ENCODE measurements at regions not wholly inside any gene's neighbourhood (a gene's known extent, or its start where the extent isn't known, plus 50 kb on each side); places are given as distances from the start of the nearest gene placed in this dataset.

DNA sequence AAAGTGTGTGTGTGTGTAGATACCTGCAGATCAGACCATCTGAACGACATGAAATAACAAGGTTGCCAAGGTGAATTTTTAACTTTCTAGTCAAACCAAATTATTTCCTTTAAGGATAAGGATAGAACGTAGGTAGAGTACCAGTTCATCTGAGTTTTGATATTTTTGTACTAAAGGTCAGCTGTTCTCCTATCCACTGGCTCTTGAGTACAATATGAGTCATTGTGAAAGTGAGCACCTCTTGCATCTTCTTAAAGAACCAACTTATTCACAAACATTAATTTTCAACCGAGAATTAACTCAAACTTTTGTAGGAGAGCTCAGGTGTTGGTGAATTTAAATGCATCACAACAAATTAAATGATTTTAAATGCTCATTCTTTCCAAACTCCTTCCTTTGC is 71.5 kb downstream of the IFI44 start:
- H2AFZ ChIP-seq (ENCODE audit: low read length), result no peak overlapping the region
- H3K9ac ChIP-seq (ENCODE audit: low read length), result no peak overlapping the region
- H3K9me3 ChIP-seq (ENCODE audit: low read length), result no peaks in the 10 kb centered on the region
- no peak overlapping the region for H3K4me2 ChIP-seq (ENCODE audit: low read length)
- no peaks in the 10 kb centered on the region for H3F3A ChIP-seq (ENCODE audit: insufficient read depth, low read length)
- H3K4me3 ChIP-seq (ENCODE audit: low read depth, low read length, poor library complexity, severe bottlenecking), result no peak overlapping the region
- no peaks in the 10 kb centered on the region for H4K20me1 ChIP-seq (ENCODE audit: insufficient read depth, low read length)
- no peak overlapping the region for H3K27ac ChIP-seq (ENCODE audit: low read depth, low read length, poor library complexity, severe bottlenecking)
- no peaks in the 10 kb centered on the region for H3K4me1 ChIP-seq (ENCODE audit: insufficient read depth, low read length, severe bottlenecking)
- H3K27me3 ChIP-seq (ENCODE audit: insufficient read depth, low read length), result no peaks in the 10 kb centered on the region
- no peaks in the 10 kb centered on the region for H3K9me2 ChIP-seq (ENCODE audit: low read depth, low read length)
- H3K79me2 ChIP-seq (ENCODE audit: insufficient read depth, low read length), result no peaks in the 10 kb centered on the region
- no peaks in the 10 kb centered on the region for H3K36me3 ChIP-seq (ENCODE audit: insufficient read depth, low read length)
- no peak for TF ChIP-seq EZH2 (IDR thresholded peaks at IDR 0.05; ENCODE audit: borderline replicate concordance, low read length)
- no peak for TF ChIP-seq CTCF (IDR thresholded peaks at IDR 0.05; ENCODE audit: low read length)

GRCh38 chr1:78722105-78722504 is 72.5 kb downstream of the IFI44 start:
- no peaks in the 10 kb centered on the region for H4K20me1 ChIP-seq (ENCODE audit: insufficient read depth, low read length)
- no peak overlapping the region for H3K4me2 ChIP-seq (ENCODE audit: low read length)
- H3K79me2 ChIP-seq (ENCODE audit: insufficient read depth, low read length), result no peaks in the 10 kb centered on the region
- no peaks in the 10 kb centered on the region for H3K4me1 ChIP-seq (ENCODE audit: insufficient read depth, low read length, severe bottlenecking)
- no peak for TF ChIP-seq CTCF (IDR thresholded peaks at IDR 0.05; ENCODE audit: low read length)
- no peak for TF ChIP-seq EZH2 (IDR thresholded peaks at IDR 0.05; ENCODE audit: borderline replicate concordance, low read length)
- H3K9ac ChIP-seq (ENCODE audit: low read length), result no peak overlapping the region
- no peak overlapping the region for H3K27ac ChIP-seq (ENCODE audit: low read depth, low read length, poor library complexity, severe bottlenecking)
- no peaks in the 10 kb centered on the region for H3K27me3 ChIP-seq (ENCODE audit: insufficient read depth, low read length)
- no peak overlapping the region for H2AFZ ChIP-seq (ENCODE audit: low read length)
- H3F3A ChIP-seq (ENCODE audit: insufficient read depth, low read length), result no peaks in the 10 kb centered on the region
- H3K9me2 ChIP-seq (ENCODE audit: low read depth, low read length), result no peaks in the 10 kb centered on the region
- H3K36me3 ChIP-seq (ENCODE audit: insufficient read depth, low read length), result no peaks in the 10 kb centered on the region
- H3K9me3 ChIP-seq (ENCODE audit: low read length), result no peaks in the 10 kb centered on the region
- H3K4me3 ChIP-seq (ENCODE audit: low read depth, low read length, poor library complexity, severe bottlenecking), result no peak overlapping the region

DNA sequence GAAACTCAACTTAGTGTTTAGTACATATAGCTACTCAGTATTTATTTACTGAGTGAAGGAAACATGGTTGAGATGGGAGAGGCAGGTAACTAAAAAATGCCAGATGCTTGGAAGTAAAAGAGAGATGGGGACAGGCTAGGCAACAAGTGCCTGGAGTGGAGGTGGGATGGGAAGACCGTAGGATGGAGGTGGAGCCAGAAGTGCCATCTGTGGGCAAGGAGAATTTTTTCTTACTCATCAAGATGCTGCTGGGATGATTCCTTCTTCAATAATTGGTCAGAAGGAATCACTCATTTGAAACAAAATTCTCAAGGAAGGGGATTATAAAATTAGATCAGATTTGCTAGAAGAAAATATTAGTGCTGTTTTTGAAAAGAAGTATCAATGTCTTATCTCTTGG is 72.9 kb downstream of the IFI44 start:
- TF ChIP-seq CTCF (IDR thresholded peaks at IDR 0.05; ENCODE audit: low read length), result no peak
- TF ChIP-seq EZH2 (IDR thresholded peaks at IDR 0.05; ENCODE audit: borderline replicate concordance, low read length), result no peak
- Histone ChIP-seq H3K4me2 (ENCODE audit: low read length) (no peak overlapping the region), H2AFZ (ENCODE audit: low read length) (no peak overlapping the region), H4K20me1 (ENCODE audit: insufficient read depth, low read length) (no peaks in the 10 kb centered on the region), H3K9ac (ENCODE audit: low read length) (no peak overlapping the region), H3K9me2 (ENCODE audit: low read depth, low read length) (no peaks in the 10 kb centered on the region), H3K4me1 (ENCODE audit: insufficient read depth, low read length, severe bottlenecking) (no peaks in the 10 kb centered on the region), H3K27ac (ENCODE audit: low read depth, low read length, poor library complexity, severe bottlenecking) (no peak overlapping the region), H3K79me2 (ENCODE audit: insufficient read depth, low read length) (no peaks in the 10 kb centered on the region), H3K4me3 (ENCODE audit: low read depth, low read length, poor library complexity, severe bottlenecking) (no peak overlapping the region), H3F3A (ENCODE audit: insufficient read depth, low read length) (no peaks in the 10 kb centered on the region), H3K27me3 (ENCODE audit: insufficient read depth, low read length) (no peaks in the 10 kb centered on the region), H3K9me3 (ENCODE audit: low read length) (no peaks in the 10 kb centered on the region), H3K36me3 (ENCODE audit: insufficient read depth, low read length) (no peaks in the 10 kb centered on the region)
